ENCODE measurements at regions not wholly inside any gene's neighbourhood (a gene's known extent, or its start where the extent isn't known, plus 50 kb on each side); places are given as distances from the start of the nearest gene placed in this dataset.
"Not testable (repeated sequence)": the region's sequence is repeated elsewhere in the genome, so short reads cannot be mapped to it uniquely, and the experiment has no call there.

DNA sequence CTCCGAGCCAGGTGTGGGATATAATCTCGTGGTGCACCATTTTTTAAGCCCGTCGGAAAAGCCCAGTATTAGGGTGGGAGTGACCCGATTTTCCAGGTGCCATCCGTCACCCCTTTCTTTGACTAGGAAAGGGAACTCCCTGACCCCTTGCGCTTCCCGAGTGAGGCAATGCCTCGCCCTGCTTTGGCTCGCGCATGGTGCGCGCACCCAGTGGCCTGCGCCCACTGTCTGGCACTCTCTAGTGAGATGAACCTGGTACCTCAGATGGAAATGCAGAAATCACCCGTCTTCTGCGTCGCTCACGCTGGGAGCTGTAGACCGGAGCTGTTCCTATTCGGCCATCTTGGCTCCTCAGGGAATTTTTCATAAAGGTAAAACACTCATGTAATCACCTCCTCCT, 63.9 kb downstream of the RWDD3 start:
- WGBS, 2 donors = 87 to 97% methylated on average over 6 to 19 of the region's 20 CpGs
- not testable (repeated sequence) for ATAC-seq, H3K4me3 ChIP-seq

DNA sequence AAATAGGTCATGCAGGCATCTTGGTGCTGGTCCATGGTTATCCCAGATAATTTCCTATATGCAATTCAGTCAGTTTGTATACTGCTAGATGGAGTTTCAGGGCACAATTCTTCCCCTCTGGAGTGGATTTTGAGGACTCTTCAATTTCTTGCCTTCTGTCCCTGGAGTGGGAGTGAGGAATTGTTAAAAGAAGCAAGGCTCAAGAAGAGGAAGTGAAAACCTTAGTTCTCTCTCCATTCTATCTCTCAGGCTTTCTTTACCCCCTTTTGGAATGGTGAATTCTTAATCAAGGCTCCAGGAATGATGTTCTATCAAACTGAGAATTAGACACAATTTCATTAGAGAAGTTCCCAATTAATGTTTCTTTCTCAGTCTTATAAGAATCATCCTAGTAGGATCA, 67.1 kb downstream of the RWDD3 start:
- no peak overlapping the region for H3K27ac ChIP-seq

More for the DNA sequence above, 63.9 kb downstream of the RWDD3 start:
- H3K27me3 ChIP-seq; DNase-seq; H3K27ac ChIP-seq; H3K9me3 ChIP-seq; H3K36me3 ChIP-seq (replicated peaks in 1 of 2; ENCODE audit: insufficient read depth in 1 of 2, low read depth in 2 of 2); H3K4me1 ChIP-seq; intact Hi-C loops (cut with DNase I): not testable (repeated sequence)

DNA sequence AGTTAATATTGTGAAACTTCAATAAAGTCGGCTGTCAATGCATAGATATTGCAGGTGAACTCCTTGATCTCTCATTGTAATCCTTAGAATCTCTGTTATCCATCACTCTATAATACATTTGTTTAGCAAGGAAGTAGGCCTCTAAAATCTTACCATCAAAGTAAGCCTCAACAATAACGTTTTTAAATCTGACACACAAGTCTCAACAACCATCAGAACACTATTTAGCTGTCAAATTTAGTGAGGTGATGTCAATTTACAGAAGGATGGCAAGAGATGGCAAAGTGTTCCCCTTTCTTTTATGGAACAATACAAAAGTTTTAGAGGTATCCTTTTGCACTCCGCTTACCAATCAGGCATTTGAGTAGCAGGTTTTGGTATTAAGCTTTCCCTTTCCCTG, 67.6 kb downstream of the RWDD3 start:
- intact Hi-C loops (cut with DNase I) = no loop called here
- DNase-seq = no peak
- H3K36me3 ChIP-seq (replicated peaks in 1 of 2; ENCODE audit: insufficient read depth in 1 of 2, low read depth in 2 of 2) = no peaks in the 10 kb centered on the region
- TF ChIP-seq CTCF (IDR thresholded peaks at IDR 0.05) (no peak), POLR2A (IDR thresholded peaks at IDR 0.05) (no peak)
- no peak overlapping the region for H3K4me3 ChIP-seq
- H3K9me3 ChIP-seq = no peaks in the 10 kb centered on the region
- no peaks in the 10 kb centered on the region for H3K4me1 ChIP-seq
- WGBS, 2 donors = 61 to 63% methylated on average over 3 of the region's 3 CpGs
- no peaks in the 10 kb centered on the region for H3K27me3 ChIP-seq
- no peak for ATAC-seq
- no peak overlapping the region for H3K27ac ChIP-seq

More for the DNA sequence above, 67.1 kb downstream of the RWDD3 start:
- TF ChIP-seq POLR2A (IDR thresholded peaks at IDR 0.05) (no peak), CTCF (IDR thresholded peaks at IDR 0.05) (no peak)
- no peak for ATAC-seq
- no peak for DNase-seq
- H3K4me1 ChIP-seq = no peaks in the 10 kb centered on the region
- no peaks in the 10 kb centered on the region for H3K36me3 ChIP-seq (replicated peaks in 1 of 2; ENCODE audit: insufficient read depth in 1 of 2, low read depth in 2 of 2)
- intact Hi-C loops (cut with DNase I) = no loop called here
- H3K27me3 ChIP-seq = no peaks in the 10 kb centered on the region
- H3K4me3 ChIP-seq = no peak overlapping the region
- H3K9me3 ChIP-seq = no peaks in the 10 kb centered on the region

DNA sequence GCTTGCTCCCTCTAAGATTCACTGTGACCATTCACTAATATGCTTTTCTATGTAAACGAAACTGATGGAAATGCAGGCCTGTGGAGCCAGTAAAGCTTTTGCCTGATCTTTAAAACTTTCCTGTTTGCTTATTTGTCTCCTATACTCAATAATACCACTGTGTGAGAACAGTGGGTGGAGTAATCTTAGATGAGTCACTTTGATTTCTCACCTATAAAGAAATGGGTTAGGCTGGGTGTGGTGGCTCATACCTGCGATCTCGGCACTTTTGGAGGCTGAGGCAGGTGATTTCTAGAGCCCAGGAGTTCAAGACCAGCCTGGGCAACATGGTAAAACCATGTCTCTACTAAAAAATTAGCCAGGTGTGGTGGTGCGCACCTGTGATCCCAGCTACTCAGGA, 70.8 kb downstream of the RWDD3 start:
- 76 to 80% methylated on average over 4 of the region's 4 CpGs for WGBS, 2 donors
- Histone ChIP-seq H3K27ac (no peak overlapping the region), H3K27me3 (no peaks in the 10 kb centered on the region), H3K4me1 (no peaks in the 10 kb centered on the region), H3K9me3 (no peaks in the 10 kb centered on the region), H3K4me3 (no peak overlapping the region), H3K36me3 (replicated peaks in 1 of 2; ENCODE audit: insufficient read depth in 1 of 2, low read depth in 2 of 2) (no peaks in the 10 kb centered on the region)
- ATAC-seq = no peak
- TF ChIP-seq POLR2A (IDR thresholded peaks at IDR 0.05) = no peak
- no peak for DNase-seq
- intact Hi-C loops (cut with DNase I) = no loop called here

DNA sequence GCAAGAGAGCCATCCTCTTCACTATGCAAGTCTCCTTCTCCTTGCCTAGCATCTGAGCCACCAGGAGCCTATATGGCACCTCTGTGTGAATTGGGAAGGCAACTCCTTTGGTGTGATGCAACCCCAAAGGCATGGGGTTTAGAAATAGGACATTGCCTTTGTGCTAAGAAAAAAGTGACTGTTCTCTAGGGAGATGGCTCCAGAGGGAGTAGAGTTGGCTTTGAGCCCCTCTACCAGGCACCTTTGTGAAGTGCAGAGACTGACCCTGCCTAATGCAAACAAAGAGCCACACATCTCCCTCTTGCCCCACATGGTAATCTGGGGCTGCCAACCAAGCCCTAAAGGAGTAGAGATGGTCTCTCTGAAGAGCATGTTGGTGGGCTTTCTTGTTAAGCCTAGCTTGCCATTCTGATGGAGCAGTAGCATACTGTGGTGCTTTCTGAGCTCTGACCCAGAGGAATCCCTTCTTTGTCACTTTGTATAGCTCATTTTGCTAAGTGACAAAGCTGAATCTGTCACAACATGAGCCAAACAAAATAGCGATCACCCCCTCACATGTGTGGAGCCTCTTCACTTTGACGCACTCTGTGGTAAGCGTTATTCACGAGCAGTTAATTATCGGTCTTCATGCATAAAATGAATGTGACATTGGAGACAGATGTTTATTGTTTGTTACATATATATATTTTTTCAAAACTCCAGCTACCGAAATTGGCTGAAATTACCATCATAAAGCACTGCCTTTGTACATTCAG, 74.4 kb downstream of the RWDD3 start:
- WGBS, 2 donors = 27 to 29% methylated on average over 6 of the region's 6 CpGs
- DNase-seq (no peak), ATAC-seq (no peak)
- no peaks in the 10 kb centered on the region for H3K4me1 ChIP-seq
- no peak overlapping the region for H3K4me3 ChIP-seq
- H3K36me3 ChIP-seq (replicated peaks in 1 of 2; ENCODE audit: insufficient read depth in 1 of 2, low read depth in 2 of 2) = no peaks in the 10 kb centered on the region
- intact Hi-C loops (cut with DNase I) = no loop called here
- H3K9me3 ChIP-seq = no peaks in the 10 kb centered on the region
- peaks cover 0 to 4% of the 10 kb centered on the region in 2 donors for H3K27me3 ChIP-seq
- H3K27ac ChIP-seq = no peak overlapping the region
- TF ChIP-seq CTCF (IDR thresholded peaks at IDR 0.05) (no peak), POLR2A (IDR thresholded peaks at IDR 0.05) (no peak)

DNA sequence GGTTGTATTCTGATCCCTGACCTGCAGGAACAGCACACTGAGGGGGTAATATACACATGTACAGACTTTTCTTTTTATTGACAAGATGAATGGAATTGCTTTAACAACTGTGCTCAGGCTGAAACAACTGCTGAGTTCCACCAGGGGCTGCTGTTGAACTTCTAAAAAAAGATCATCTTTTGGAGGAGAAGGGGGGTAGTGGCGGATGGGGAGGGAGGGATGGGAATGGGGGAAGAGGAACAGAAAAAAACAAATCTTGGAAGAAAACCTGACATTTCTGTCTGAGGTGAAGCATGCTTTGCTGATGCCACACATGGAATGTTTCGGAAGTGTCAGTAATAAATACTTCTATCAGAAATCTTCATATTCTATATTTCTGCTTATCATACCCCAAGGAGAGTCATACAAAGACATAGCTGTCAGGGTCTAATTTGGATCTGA, 75.0 kb downstream of the RWDD3 start:
- no peak overlapping the region for H3K27ac ChIP-seq
- 29% methylated on average over 2 of the region's 2 CpGs for WGBS, 2 donors
- peaks cover 0 to 4% of the 10 kb centered on the region in 2 donors for H3K27me3 ChIP-seq
- TF ChIP-seq CTCF (IDR thresholded peaks at IDR 0.05) (peak; percentile 19 to 61 (median 51)), POLR2A (IDR thresholded peaks at IDR 0.05) (no peak)
- peak; percentile 45 for ATAC-seq
- no peaks in the 10 kb centered on the region for H3K4me1 ChIP-seq
- no peak overlapping the region for H3K4me3 ChIP-seq
- no peaks in the 10 kb centered on the region for H3K9me3 ChIP-seq
- intact Hi-C loops (cut with DNase I) = no loop called here
- H3K36me3 ChIP-seq (replicated peaks in 1 of 2; ENCODE audit: insufficient read depth in 1 of 2, low read depth in 2 of 2) = no peaks in the 10 kb centered on the region
- peak in 3 of 4 donors; percentile 15 to 43 (median 40) for DNase-seq
